ENCODE measurements at regions not wholly inside any gene's neighbourhood (a gene's known extent, or its start where the extent isn't known, plus 50 kb on each side); places are given as distances from the start of the nearest gene placed in this dataset.
"Not testable (repeated sequence)": the region's sequence is repeated elsewhere in the genome, so short reads cannot be mapped to it uniquely, and the experiment has no call there.

GRCh38 chr11:69887841-69888427, 68.7 kb upstream of the FGF3 start:
- no peak for DNase-seq

- peak; percentile 34 for DNase-seq
These were observed 69.4 kb upstream of the FGF3 start for GRCh38 chr11:69888483-69889181.

GRCh38 chr11:69889400-69890318, 70.4 kb upstream of the FGF3 start:
- no peak for DNase-seq

- no peak for DNase-seq
These were observed 71.3 kb upstream of the FGF3 start for GRCh38 chr11:69890476-69890875.

- no peak for DNase-seq
These were observed 72.4 kb upstream of the FGF3 start for GRCh38 chr11:69891421-69892236.

GRCh38 chr11:69892237-69892985, 73.2 kb upstream of the FGF3 start:
- DNase-seq = peak; percentile 54

- DNase-seq = peak; percentile 22
These were observed 73.9 kb upstream of the FGF3 start for GRCh38 chr11:69892986-69893555.

- DNase-seq = no peak
These were observed 74.4 kb upstream of the FGF3 start for GRCh38 chr11:69893631-69894030.

GRCh38 chr11:69894181-69894611, 75.0 kb upstream of the FGF3 start:
- DNase-seq = no peak

- no peak for DNase-seq
These were observed 75.4 kb upstream of the FGF3 start for GRCh38 chr11:69894648-69895047.

- no peak for DNase-seq
These were observed 77.0 kb upstream of the FGF3 start for GRCh38 chr11:69896250-69896649.

GRCh38 chr11:69898123-69898522, 78.9 kb upstream of the FGF3 start:
- DNase-seq = no peak

- DNase-seq = no peak
These were observed 81.0 kb upstream of the FGF3 start for GRCh38 chr11:69899957-69900821.

GRCh38 chr11:69900822-69901302, 81.6 kb upstream of the FGF3 start:
- not testable (repeated sequence) for DNase-seq

- DNase-seq = no peak
These were observed 83.1 kb upstream of the FGF3 start for GRCh38 chr11:69902337-69902736.

GRCh38 chr11:69903211-69903610, 84.0 kb upstream of the FGF3 start:
- no peak for DNase-seq

- no peak for DNase-seq
These were observed 85.2 kb upstream of the FGF3 start for GRCh38 chr11:69904161-69904973.

- DNase-seq = no peak
These were observed 85.8 kb upstream of the FGF3 start for GRCh38 chr11:69904974-69905535.
